NCI-H2196 treated with DMSO at 0.1 percent for 48 hours (cell line): ENCODE measurements at regions not wholly inside any gene's neighbourhood (a gene's known extent, or its start where the extent isn't known, plus 50 kb on each side); places are given as distances from the start of the nearest gene placed in this dataset.

Source experiments
- DNase-seq: peaks from one replicate; lab custom pipeline; 2025; ENCODE audit not compliant: unreplicated experiment; lab: John Stamatoyannopoulos, UW

DNA sequence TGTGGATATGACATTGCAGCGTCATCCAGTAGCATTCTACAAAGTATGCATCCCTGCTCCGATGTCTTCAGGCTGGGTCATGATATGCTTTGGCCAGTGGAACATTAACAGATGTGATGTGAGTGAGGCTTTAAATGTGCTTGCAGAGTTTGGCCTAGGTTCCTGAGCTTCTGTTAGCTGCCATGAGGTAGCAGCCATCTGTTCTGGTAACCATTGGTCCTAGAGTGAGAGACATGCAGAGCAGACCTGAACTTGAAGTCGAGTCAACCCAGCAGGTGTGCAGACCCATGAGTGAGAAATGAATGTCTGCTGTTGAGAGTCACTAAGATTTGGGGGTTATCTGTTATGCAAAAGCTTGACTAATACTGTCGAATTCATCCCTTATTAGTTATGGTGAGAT, 73.8 kb upstream of the NABP1 start:
- DNase-seq = no peak

GRCh38 chr2:191607096-191607495, 70.8 kb upstream of the NABP1 start:
- no peak for DNase-seq

GRCh38 chr2:191610756-191611155, 67.2 kb upstream of the NABP1 start:
- no peak for DNase-seq

- no peak for DNase-seq
Observed at GRCh38 chr2:191611614-191612013, 66.3 kb upstream of the NABP1 start.

- no peak for DNase-seq
Observed at GRCh38 chr2:191612496-191612895, 65.4 kb upstream of the NABP1 start.

GRCh38 chr2:191614759-191615158, 63.2 kb upstream of the NABP1 start:
- no peak for DNase-seq

- no peak for DNase-seq
Observed at GRCh38 chr2:191615596-191615995, 62.3 kb upstream of the NABP1 start.

DNA sequence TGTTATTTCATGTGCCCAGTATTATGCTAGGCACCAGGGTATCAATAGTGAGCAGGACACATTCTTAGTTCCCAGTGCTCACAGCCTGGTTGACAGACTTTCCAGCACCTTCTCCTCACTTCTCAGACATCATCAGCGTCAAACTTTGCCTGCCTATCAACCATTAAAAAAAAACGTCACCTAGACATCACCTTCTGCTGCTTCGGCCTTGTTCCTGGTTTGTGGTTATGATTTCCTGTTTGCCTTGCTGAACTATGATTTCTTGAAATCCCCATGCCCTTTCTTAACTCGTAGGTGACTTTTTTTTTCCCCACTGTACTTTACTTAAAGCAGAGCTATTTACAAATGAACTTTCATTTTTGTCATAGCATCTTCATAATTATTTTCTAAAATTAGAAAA, 60.4 kb upstream of the NABP1 start:
- no peak for DNase-seq

DNA sequence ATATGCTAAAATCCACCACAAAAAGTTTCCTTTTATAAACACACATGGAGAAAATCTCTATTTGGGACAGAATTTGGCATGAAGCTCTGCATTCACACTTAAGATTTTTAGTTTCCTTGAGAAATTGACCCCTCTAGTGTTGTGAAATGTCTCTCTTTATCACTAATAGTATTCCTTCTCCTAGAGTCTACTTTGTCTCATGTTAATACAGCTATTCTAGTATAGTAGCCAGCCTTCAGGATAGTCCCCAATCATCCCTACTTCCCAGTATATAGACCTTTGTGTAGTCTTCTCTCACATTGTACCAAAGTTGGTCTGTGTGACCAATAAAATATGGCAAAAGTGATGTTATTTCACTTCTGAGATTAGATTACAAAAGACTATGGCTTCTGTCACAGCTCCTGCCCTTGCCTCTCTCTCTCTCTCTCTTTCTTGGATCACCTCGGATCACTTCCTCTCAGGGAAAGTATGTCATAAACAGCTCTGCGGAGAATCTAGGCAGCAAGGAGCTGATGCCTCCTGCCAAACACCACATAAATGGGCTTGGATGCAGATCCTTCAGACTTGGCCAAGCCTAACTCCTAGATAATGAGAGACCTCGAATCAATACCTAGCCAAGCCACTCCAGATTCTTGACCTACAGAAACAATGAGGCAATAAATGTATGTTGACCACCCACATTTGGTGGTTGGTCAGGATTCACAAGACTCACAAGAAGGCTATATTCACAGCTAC, 59.7 kb upstream of the NABP1 start:
- DNase-seq = no peak

DNA sequence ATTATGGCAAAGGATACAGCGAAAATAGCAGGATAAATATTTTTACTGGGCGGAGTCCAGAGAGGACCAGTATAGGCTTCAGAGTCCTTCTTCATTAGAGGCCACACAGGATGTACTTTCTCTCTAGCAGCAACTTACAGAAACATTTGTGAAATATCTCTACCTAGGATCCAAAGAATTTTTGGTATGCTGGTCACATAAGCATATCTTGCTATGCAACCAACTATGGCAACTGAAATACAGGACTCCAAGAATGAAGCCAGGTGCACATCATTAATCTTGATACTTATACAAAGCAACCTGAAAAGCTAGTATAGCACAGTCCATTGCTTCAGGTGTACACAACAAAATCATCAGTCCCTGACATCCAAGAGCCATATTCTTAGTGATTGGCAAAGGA, 59.1 kb upstream of the NABP1 start:
- DNase-seq = no peak

GRCh38 chr2:191620144-191620543, 57.8 kb upstream of the NABP1 start:
- no peak for DNase-seq

DNA sequence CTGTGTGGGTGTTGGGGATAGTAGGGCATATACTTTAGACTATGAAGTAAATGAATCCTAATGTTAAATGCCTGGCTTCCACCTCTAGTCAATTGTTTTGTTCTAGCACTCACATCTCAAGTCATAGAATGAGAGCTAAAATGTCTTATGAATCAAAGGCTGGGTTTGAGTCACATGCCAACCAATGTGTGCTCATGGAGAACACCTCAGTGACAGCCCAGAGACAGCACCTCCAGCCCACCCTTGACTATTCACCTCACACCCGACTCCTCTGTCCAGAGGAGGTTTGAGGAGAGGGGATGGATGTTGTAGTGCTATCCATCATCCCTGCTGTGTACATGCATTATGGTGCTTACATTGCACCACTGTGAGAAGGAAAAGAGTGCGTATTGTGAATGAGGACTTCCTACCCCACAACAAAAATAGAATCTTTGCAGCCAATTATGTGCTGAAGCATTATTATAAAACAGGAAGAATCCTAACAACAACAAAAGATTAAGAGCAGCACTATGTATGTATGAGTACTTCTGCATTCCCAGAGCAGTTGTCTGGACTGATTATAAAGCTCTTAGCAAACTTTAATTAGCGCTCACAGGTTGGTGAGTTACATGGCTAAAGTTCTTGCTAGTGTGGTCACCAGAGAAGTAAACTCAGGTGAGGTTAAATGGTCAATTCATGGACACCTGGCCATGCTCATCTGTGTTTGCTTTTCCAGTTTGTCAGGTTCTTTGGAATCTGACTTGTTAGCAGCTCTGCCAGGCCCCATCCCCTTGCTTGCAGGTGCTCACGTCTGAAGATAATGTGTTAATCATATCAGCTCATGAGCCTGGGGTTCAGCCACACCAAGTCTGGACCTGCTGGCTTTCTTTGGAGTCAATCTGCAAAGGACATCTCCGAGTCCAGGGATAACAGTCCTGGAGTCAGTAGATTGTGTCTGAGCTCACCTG, 55.3 kb upstream of the NABP1 start:
- no peak for DNase-seq

GRCh38 chr2:191625016-191625415, 52.9 kb upstream of the NABP1 start:
- no peak for DNase-seq

- no peak for DNase-seq
Observed at GRCh38 chr2:191625446-191625845, 52.5 kb upstream of the NABP1 start.

DNA sequence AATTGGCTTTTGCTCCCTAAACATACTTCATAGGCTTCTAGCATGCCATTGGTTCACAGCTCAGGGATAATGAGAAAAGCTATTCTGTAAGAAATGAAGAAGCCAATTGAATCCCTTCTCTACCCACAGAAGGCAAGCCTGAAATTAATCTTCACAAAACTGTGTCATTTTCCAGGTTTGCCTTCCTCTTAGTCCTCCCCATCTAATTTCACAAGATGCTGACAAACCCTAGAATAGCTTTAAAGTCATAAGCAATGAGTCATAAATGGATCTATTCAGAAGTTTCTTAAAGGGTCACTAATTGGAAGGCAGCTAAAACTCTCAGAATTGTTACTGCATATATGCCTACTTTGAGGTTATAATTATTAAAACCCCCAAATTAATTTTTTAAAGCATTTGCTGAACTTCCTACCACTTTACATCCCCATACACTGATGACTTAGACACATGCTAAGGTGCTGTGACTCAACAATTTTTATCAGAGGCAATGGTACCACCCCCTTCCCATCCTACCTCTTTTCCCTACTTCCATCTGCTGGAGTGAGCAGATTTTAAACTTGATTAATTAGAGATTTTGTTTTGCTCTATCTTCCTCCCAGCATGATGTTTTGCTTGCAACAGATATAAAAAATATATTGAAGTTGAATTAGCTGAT, 51.3 kb upstream of the NABP1 start:
- no peak for DNase-seq

GRCh38 chr2:191627518-191627917, 50.4 kb upstream of the NABP1 start:
- no peak for DNase-seq
